Mammary epithelial cell (primary cell): ENCODE measurements at regions not wholly inside any gene's neighbourhood (a gene's known extent, or its start where the extent isn't known, plus 50 kb on each side); places are given as distances from the start of the nearest gene placed in this dataset.

Experiments
- CTCF ChIP-seq, 2 donors: IDR thresholded peaks in 1 of 2; conservative IDR thresholded peaks in 1 of 2; 2 replicates each; pipeline ENCODE4 v1.5.1; 2011 to 2012; ENCODE audit warnings: inconsistent platforms in 2 of 2, low read length in 2 of 2, mild to moderate bottlenecking in 2 of 2, control low read depth in 1 of 2, low read depth in 1 of 2; ENCODE audit not compliant: insufficient read depth in 1 of 2; ENCODE audit errors: extremely low read depth in 1 of 2
- EZH2 ChIP-seq: IDR thresholded peaks from 2 replicates; pipeline ENCODE4 v1.6.1; 2012; ENCODE audit warnings: low read length, inconsistent platforms, borderline replicate concordance

- no peak for TF ChIP-seq CTCF (conservative IDR thresholded peaks at IDR 0.05 in 1 of 2, IDR thresholded peaks at IDR 0.05 in 1 of 2; ENCODE audit: extremely low read depth in 1 of 2, insufficient read depth in 1 of 2, low read depth in 1 of 2, low read length in 2 of 2)
- no peak for TF ChIP-seq EZH2
Measured at GRCh38 chr5:12467799-12468198, 563.6 kb upstream of the CTNND2 start.
